GM12892 (cell line): ENCODE measurements at regions not wholly inside any gene's neighbourhood (a gene's known extent, or its start where the extent isn't known, plus 50 kb on each side); places are given as distances from the start of the nearest gene placed in this dataset.

Source experiments
- POLR2A ChIP-seq: IDR thresholded peaks from 2 replicates; pipeline ENCODE4 v1.6.1; 2011; ENCODE audit warnings: low read depth, low read length, control low read depth
- POLR2AphosphoS5 ChIP-seq: IDR thresholded peaks from 2 replicates; pipeline ENCODE4 v1.6.1; 2011; ENCODE audit warnings: low read depth, low read length, control low read depth
- TAF1 ChIP-seq: IDR thresholded peaks from 2 replicates; pipeline ENCODE4 v1.6.1; 2011; ENCODE audit warnings: low read depth, mild to moderate bottlenecking, control low read depth, low read length, borderline replicate concordance

DNA sequence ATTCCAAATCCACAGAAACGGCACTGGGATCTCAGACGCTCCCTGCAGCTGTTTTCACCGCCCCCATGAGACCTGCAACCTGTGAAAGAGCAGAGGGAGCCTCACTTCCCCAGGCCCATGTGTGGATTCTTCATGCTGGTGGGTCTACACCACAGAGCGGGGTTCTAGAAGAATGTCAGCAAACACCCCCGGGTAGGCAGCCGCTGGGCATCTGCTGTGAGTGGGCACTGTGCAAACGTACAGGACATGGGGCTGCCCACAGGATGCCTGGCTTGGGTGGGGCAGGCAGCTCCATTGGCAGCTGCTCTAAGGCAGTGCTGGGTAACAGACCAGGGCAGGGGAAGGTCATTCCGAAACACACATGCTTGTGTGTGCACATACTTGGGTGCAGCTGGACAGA lies 174.9 kb downstream of the RBFOX3 start:
- TF ChIP-seq POLR2AphosphoS5 (no peak), POLR2A (no peak), TAF1 (no peak)
